GM13976 (cell line): ENCODE measurements at regions not wholly inside any gene's neighbourhood (a gene's known extent, or its start where the extent isn't known, plus 50 kb on each side); places are given as distances from the start of the nearest gene placed in this dataset.

Experiments
- DNase-seq: peaks from one replicate; pipeline ENCODE4 v3.0.0; 2012; ENCODE audit warnings: low spot score
- CTCF ChIP-seq: IDR thresholded peaks from 2 replicates; pipeline ENCODE4 v1.5.1; 2012; ENCODE audit warnings: borderline replicate concordance, mild to moderate bottlenecking; ENCODE audit not compliant: insufficient read depth; ENCODE audit errors: extremely low read depth, missing control alignments, control extremely low read depth
- in situ Hi-C: fragments of 300-500 bp; cut with MboI; formaldehyde crosslinking; loops from one replicate; pipeline ENCODE4 v1.12.0; 2022; ENCODE audit warnings: low sequenced_read_pairs, mixed read lengths, inconsistent platforms; ENCODE audit not compliant: unreplicated experiment

GRCh38 chr20:22807646-22808244, 223.4 kb upstream of the FOXA2 start:
- no peak for DNase-seq
- TF ChIP-seq CTCF: no peak
- in situ Hi-C loops: no loop called here

GRCh38 chr20:22808628-22809027, 224.3 kb upstream of the FOXA2 start:
- TF ChIP-seq CTCF: no peak
- no peak for DNase-seq
- in situ Hi-C loops: no loop called here

GRCh38 chr20:22810030-22810429, 225.1 kb upstream of the SSTR4 start:
- in situ Hi-C loops: no loop called here
- no peak for TF ChIP-seq CTCF
- DNase-seq: no peak

GRCh38 chr20:22810626-22811569, 224.2 kb upstream of the SSTR4 start:
- in situ Hi-C loops: no loop called here
- no peak for DNase-seq
- no peak for TF ChIP-seq CTCF

- in situ Hi-C loops: no loop called here
- TF ChIP-seq CTCF: no peak
- no peak for DNase-seq
Measured at GRCh38 chr20:22814471-22815205, 220.5 kb upstream of the SSTR4 start.

GRCh38 chr20:22815206-22815551, 219.9 kb upstream of the SSTR4 start:
- TF ChIP-seq CTCF: no peak
- in situ Hi-C loops: no loop called here
- DNase-seq: no peak
